ENCODE measurements at regions not wholly inside any gene's neighbourhood (a gene's known extent, or its start where the extent isn't known, plus 50 kb on each side); places are given as distances from the start of the nearest gene placed in this dataset.
"Not testable (repeated sequence)": the region's sequence is repeated elsewhere in the genome, so short reads cannot be mapped to it uniquely, and the experiment has no call there.

GRCh38 chr11:110347660-110348059 lies 51.2 kb upstream of the RDX start:
- no peak for ATAC-seq

GRCh38 chr11:110349138-110349996 lies 53.0 kb upstream of the RDX start:
- ATAC-seq: no peak

GRCh38 chr11:110349997-110350383 lies 53.6 kb upstream of the RDX start:
- not testable (repeated sequence) for ATAC-seq

- no peak for ATAC-seq
Measured at GRCh38 chr11:110355011-110355744, 58.8 kb upstream of the RDX start.

- ATAC-seq: peak; percentile 29
Measured at GRCh38 chr11:110356762-110357671, 60.6 kb upstream of the RDX start.

GRCh38 chr11:110358336-110358735 lies 61.9 kb upstream of the RDX start:
- ATAC-seq: no peak

GRCh38 chr11:110360781-110361408 lies 64.5 kb upstream of the RDX start:
- ATAC-seq: not testable (repeated sequence)

GRCh38 chr11:110362971-110363509 lies 66.6 kb upstream of the RDX start:
- no peak for ATAC-seq

GRCh38 chr11:110366291-110366690 lies 63.5 kb upstream of the FDX1 start:
- no peak for ATAC-seq

- no peak for ATAC-seq
Measured at GRCh38 chr11:110367571-110367970, 62.2 kb upstream of the FDX1 start.

GRCh38 chr11:110371084-110371483 lies 58.7 kb upstream of the FDX1 start:
- no peak for ATAC-seq

GRCh38 chr11:110373051-110373702 lies 56.6 kb upstream of the FDX1 start:
- ATAC-seq: no peak

- ATAC-seq: no peak
Measured at GRCh38 chr11:110374921-110375320, 54.8 kb upstream of the FDX1 start.

- ATAC-seq: no peak
Measured at GRCh38 chr11:110375351-110375750, 54.4 kb upstream of the FDX1 start.

GRCh38 chr11:110376021-110376420 lies 53.7 kb upstream of the FDX1 start:
- ATAC-seq: no peak

GRCh38 chr11:110376711-110377324 lies 52.9 kb upstream of the FDX1 start:
- peak; percentile 80 for ATAC-seq

GRCh38 chr11:110377434-110377833 lies 52.3 kb upstream of the FDX1 start:
- ATAC-seq: no peak

- ATAC-seq: no peak
Measured at GRCh38 chr11:110379261-110379660, 50.5 kb upstream of the FDX1 start.

- no peak for ATAC-seq
Measured at GRCh38 chr11:110379936-110380335, 49.8 kb upstream of the FDX1 start.
